HEK293 (cell line): ENCODE measurements at regions not wholly inside any gene's neighbourhood (a gene's known extent, or its start where the extent isn't known, plus 50 kb on each side); places are given as distances from the start of the nearest gene placed in this dataset.

ENCODE experiments used
- CTCF ChIA-PET: fragments of 350-600 bp; formaldehyde crosslinking; extraction: SDS; loops from one replicate; lab custom pipeline; 2021; ENCODE audit warnings: antibody characterized with exemption; lab: Yijun Ruan, JAX
- POLR2A ChIA-PET: fragments of 300-600 bp; formaldehyde crosslinking; extraction: SDS; loops from one replicate; lab custom pipeline; 2020; ENCODE audit warnings: antibody characterized with exemption, inconsistent platforms; lab: Yijun Ruan, JAX
- H3K27ac ChIP-seq: fragments of 200-500 bp; sonication (Bioruptor generic); 2 replicates; pipeline ENCODE4 v1.5.1; 2014; ENCODE audit warnings: low read depth, low read length, control low read depth, inconsistent platforms; ENCODE audit errors: extremely low read depth
- H3K36me3 ChIP-seq, 2 experiments: fragments of 200-500 bp in 1 of 2; sonication (Bioruptor generic) in 1 of 2; 1 replicate in 1 of 2; 2 replicates in 1 of 2; pipeline ENCODE4 v1.5.1; 2014 to 2017; ENCODE audit warnings: inconsistent platforms in 2 of 2, low read length in 2 of 2; ENCODE audit not compliant: control insufficient read depth in 2 of 2, insufficient read depth in 1 of 2
- H3K4me1 ChIP-seq: fragments of 200-500 bp; sonication (Bioruptor generic); 2 replicates; pipeline ENCODE4 v1.5.1; 2014; ENCODE audit warnings: mild to moderate bottlenecking, low read length, inconsistent platforms; ENCODE audit not compliant: control insufficient read depth, insufficient read depth
- H3K4me3 ChIP-seq: 2 replicates; pipeline ENCODE4 v1.5.1; 2011; ENCODE audit warnings: low read depth, mild to moderate bottlenecking, control low read depth, low read length, moderate library complexity
- H3K9me3 ChIP-seq: fragments of 200-500 bp; sonication (Bioruptor generic); 2 replicates; pipeline ENCODE4 v1.5.1; 2014; ENCODE audit warnings: low read depth, low read length, inconsistent platforms; ENCODE audit not compliant: control insufficient read depth, insufficient read depth
- FEZF1 ChIP-seq: fragments of 450-650 bp; formaldehyde crosslinking; IDR thresholded peaks from 2 replicates; pipeline ENCODE4 v1.5.1; 2016; ENCODE audit warnings: missing biosample characterization, missing genetic modification characterization
- RBAK ChIP-seq: fragments of 450-650 bp; formaldehyde crosslinking; IDR thresholded peaks from 2 replicates; pipeline ENCODE4 v1.5.1; 2016; ENCODE audit warnings: missing biosample characterization, missing genetic modification characterization
- SETDB1 ChIP-seq: IDR thresholded peaks from one replicate; pipeline ENCODE4 v1.6.1; 2017; ENCODE audit warnings: mild to moderate bottlenecking, low read length, moderate library complexity, mixed read lengths; ENCODE audit not compliant: insufficient read length
- YY1 ChIP-seq: fragments of 450-650 bp; formaldehyde crosslinking; IDR thresholded peaks from 2 replicates; pipeline ENCODE4 v1.5.1; 2018; ENCODE audit warnings: missing biosample characterization, missing genetic modification characterization
- ZNF19 ChIP-seq: fragments of 450-650 bp; formaldehyde crosslinking; IDR thresholded peaks from 2 replicates; pipeline ENCODE4; 2016; ENCODE audit warnings: missing biosample characterization, missing genetic modification characterization, low read depth
- ZNF23 ChIP-seq: fragments of 450-650 bp; formaldehyde crosslinking; IDR thresholded peaks from 2 replicates; pipeline ENCODE4 v1.5.1; 2016; ENCODE audit warnings: missing biosample characterization, missing genetic modification characterization, borderline replicate concordance
- ZNF350 ChIP-seq: fragments of 450-650 bp; formaldehyde crosslinking; IDR thresholded peaks from 2 replicates; pipeline ENCODE4 v1.5.0; 2017; ENCODE audit warnings: missing biosample characterization, mild to moderate bottlenecking, missing genetic modification characterization
- ZNF362 ChIP-seq: fragments of 450-650 bp; formaldehyde crosslinking; IDR thresholded peaks from 2 replicates; pipeline ENCODE4 v1.5.1; 2016; ENCODE audit warnings: missing biosample characterization, missing genetic modification characterization
- ZNF366 ChIP-seq: fragments of 450-650 bp; formaldehyde crosslinking; conservative IDR thresholded peaks from 2 replicates; pipeline ENCODE4 v1.5.1; 2016; ENCODE audit warnings: missing biosample characterization, missing genetic modification characterization
- ZNF514 ChIP-seq: fragments of 450-650 bp; formaldehyde crosslinking; IDR thresholded peaks from 2 replicates; pipeline ENCODE4 v1.5.1; 2016; ENCODE audit warnings: missing biosample characterization, missing genetic modification characterization
- ZNF600 ChIP-seq: fragments of 450-650 bp; formaldehyde crosslinking; IDR thresholded peaks from 2 replicates; pipeline ENCODE4 v1.5.1; 2016; ENCODE audit warnings: missing biosample characterization, missing genetic modification characterization
- ZNF76 ChIP-seq: fragments of 450-650 bp; formaldehyde crosslinking; IDR thresholded peaks from 2 replicates; pipeline ENCODE4; 2016; ENCODE audit warnings: low read depth, missing biosample characterization, missing genetic modification characterization, borderline replicate concordance
- ZSCAN18 ChIP-seq: fragments of 450-650 bp; formaldehyde crosslinking; IDR thresholded peaks from 2 replicates; pipeline ENCODE4 v1.5.1; 2016; ENCODE audit warnings: missing biosample characterization, missing genetic modification characterization
- TF ChIP-seq, protein P1 (sequence below): fragments of 450-650 bp; formaldehyde crosslinking; conservative IDR thresholded peaks from 2 replicates; pipeline ENCODE4 v1.5.1; 2016; ENCODE audit warnings: low read depth, missing biosample characterization, missing genetic modification characterization
- TF ChIP-seq, protein P2 (sequence below): fragments of 450-650 bp; formaldehyde crosslinking; IDR thresholded peaks from 2 replicates; pipeline ENCODE4 v1.5.1; 2016; ENCODE audit warnings: missing biosample characterization, missing genetic modification characterization
- TF ChIP-seq, protein P3 (sequence below): fragments of 450-650 bp; formaldehyde crosslinking; IDR thresholded peaks from 2 replicates; pipeline ENCODE4 v1.5.1; 2017; ENCODE audit warnings: missing biosample characterization, missing genetic modification characterization

GRCh38 chrX:4675686-4676300 is 962.3 kb upstream of the PRKX start (continued):
- TF ChIP-seq SETDB1 = no peak
- TF ChIP-seq, all 188 proteins: peak for 0

DNA sequence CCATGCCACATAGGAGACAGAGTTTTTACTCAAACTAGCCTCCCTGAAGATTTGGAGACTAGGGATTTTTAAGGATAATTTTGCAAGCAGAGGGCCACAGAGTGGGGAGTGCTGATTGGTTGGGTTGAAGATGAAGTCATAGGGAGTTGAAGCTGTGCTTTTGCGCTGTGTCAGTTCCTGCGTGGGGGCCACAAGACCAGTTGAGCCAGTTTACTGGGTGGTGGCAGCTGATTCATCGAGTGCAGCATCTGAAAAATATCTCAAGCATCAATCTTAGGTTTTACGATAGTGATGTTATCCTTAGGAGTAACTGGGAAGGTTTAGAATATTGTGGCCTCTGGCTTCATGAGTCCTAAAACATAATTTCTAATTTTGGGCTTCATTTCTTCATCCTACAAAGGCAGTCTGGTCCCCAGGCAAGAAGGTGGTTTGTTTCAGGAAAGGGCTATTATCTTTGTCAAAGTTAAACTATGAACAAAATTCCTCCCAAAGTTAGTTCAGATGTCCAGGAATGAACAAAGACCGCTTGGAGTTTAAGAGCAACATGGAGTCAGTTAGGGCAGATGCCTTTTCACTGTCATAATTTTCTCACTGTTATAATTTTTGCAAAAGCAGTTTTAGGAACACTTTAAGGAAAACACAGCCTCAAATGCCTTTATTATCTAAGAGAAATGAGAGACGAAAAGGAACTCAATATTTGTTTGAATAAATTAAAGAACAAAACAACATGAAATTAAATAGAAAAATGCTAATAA is 960.8 kb upstream of the PRKX start:
- POLR2A ChIA-PET = no interaction called here
- H3K4me3 ChIP-seq = no peak overlapping the region
- H3K9me3 ChIP-seq = no peaks in the 10 kb centered on the region
- CTCF ChIA-PET = no interaction called here
- no peak overlapping the region for H3K27ac ChIP-seq
- H3K4me1 ChIP-seq = no peaks in the 10 kb centered on the region
- no peaks in the 10 kb centered on the region for H3K36me3 ChIP-seq
- TF ChIP-seq ZNF514 (no peak), YY1 (tag by site-specific recombination) (no peak), ZNF366 (tag by site-specific recombination) (no peak), FEZF1 (no peak), ZNF600 (tag by site-specific recombination) (no peak), ZNF76 (tag by site-specific recombination) (no peak), ZNF19 (tag by site-specific recombination) (no peak), ZNF23 (tag by site-specific recombination) (no peak), ZNF350 (tag by site-specific recombination) (no peak), RBAK (tag by site-specific recombination) (no peak), ZSCAN18 (tag by site-specific recombination) (no peak), ZNF362 (no peak)
- TF ChIP-seq, protein P1, sequence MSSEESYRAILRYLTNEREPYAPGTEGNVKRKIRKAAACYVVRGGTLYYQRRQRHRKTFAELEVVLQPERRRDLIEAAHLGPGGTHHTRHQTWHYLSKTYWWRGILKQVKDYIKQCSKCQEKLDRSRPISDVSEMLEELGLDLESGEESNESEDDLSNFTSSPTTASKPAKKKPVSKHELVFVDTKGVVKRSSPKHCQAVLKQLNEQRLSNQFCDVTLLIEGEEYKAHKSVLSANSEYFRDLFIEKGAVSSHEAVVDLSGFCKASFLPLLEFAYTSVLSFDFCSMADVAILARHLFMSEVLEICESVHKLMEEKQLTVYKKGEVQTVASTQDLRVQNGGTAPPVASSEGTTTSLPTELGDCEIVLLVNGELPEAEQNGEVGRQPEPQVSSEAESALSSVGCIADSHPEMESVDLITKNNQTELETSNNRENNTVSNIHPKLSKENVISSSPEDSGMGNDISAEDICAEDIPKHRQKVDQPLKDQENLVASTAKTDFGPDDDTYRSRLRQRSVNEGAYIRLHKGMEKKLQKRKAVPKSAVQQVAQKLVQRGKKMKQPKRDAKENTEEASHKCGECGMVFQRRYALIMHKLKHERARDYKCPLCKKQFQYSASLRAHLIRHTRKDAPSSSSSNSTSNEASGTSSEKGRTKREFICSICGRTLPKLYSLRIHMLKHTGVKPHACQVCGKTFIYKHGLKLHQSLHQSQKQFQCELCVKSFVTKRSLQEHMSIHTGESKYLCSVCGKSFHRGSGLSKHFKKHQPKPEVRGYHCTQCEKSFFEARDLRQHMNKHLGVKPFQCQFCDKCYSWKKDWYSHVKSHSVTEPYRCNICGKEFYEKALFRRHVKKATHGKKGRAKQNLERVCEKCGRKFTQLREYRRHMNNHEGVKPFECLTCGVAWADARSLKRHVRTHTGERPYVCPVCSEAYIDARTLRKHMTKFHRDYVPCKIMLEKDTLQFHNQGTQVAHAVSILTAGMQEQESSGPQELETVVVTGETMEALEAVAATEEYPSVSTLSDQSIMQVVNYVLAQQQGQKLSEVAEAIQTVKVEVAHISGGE (tag by site-specific recombination) = no peak
- TF ChIP-seq, protein P2, sequence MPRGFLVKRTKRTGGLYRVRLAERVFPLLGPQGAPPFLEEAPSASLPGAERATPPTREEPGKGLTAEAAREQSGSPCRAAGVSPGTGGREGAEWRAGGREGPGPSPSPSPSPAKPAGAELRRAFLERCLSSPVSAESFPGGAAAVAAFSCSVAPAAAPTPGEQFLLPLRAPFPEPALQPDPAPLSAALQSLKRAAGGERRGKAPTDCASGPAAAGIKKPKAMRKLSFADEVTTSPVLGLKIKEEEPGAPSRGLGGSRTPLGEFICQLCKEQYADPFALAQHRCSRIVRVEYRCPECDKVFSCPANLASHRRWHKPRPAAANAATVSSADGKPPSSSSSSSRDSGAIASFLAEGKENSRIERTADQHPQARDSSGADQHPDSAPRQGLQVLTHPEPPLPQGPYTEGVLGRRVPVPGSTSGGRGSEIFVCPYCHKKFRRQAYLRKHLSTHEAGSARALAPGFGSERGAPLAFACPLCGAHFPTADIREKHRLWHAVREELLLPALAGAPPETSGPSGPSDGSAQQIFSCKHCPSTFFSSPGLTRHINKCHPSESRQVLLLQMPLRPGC = no peak
- TF ChIP-seq, protein P3, sequence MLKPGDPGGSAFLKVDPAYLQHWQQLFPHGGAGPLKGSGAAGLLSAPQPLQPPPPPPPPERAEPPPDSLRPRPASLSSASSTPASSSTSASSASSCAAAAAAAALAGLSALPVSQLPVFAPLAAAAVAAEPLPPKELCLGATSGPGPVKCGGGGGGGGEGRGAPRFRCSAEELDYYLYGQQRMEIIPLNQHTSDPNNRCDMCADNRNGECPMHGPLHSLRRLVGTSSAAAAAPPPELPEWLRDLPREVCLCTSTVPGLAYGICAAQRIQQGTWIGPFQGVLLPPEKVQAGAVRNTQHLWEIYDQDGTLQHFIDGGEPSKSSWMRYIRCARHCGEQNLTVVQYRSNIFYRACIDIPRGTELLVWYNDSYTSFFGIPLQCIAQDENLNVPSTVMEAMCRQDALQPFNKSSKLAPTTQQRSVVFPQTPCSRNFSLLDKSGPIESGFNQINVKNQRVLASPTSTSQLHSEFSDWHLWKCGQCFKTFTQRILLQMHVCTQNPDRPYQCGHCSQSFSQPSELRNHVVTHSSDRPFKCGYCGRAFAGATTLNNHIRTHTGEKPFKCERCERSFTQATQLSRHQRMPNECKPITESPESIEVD (tag by site-specific recombination) = no peak
